NB4 (cell line): ENCODE measurements at regions not wholly inside any gene's neighbourhood (a gene's known extent, or its start where the extent isn't known, plus 50 kb on each side); places are given as distances from the start of the nearest gene placed in this dataset.

Experiments
- CTCF ChIP-seq: IDR thresholded peaks from one replicate; pipeline ENCODE4 v1.5.1; 2012; ENCODE audit warnings: low read depth, low read length
- MAX ChIP-seq: IDR thresholded peaks from 2 replicates; pipeline ENCODE4 v1.6.1; 2011; ENCODE audit warnings: low read depth, low read length
- MYC ChIP-seq: IDR thresholded peaks from 2 replicates; pipeline ENCODE4 v1.6.1; 2011; ENCODE audit warnings: low read depth, low read length
- POLR2A ChIP-seq: IDR thresholded peaks from 2 replicates; pipeline ENCODE4 v1.6.1; 2011; ENCODE audit warnings: mild to moderate bottlenecking; ENCODE audit not compliant: insufficient read length; ENCODE audit errors: extremely low read depth

- TF ChIP-seq POLR2A: no peak
- no peak for TF ChIP-seq CTCF
- TF ChIP-seq MAX: no peak
- no peak for TF ChIP-seq MYC
Measured at GRCh38 chr12:66733839-66734238, 55.0 kb upstream of the GRIP1 start.
